OCI-LY3 (cell line): ENCODE measurements at regions not wholly inside any gene's neighbourhood (a gene's known extent, or its start where the extent isn't known, plus 50 kb on each side); places are given as distances from the start of the nearest gene placed in this dataset.

Source experiments
- EZH2phosphoT487 ChIP-seq: fragments of 200-600 bp; shearing (Covaris generic); IDR thresholded peaks from 2 replicates; pipeline ENCODE4 v1.6.1; 2018; ENCODE audit warnings: antibody characterized with exemption, mixed run types, low read depth
- TF ChIP-seq, protein P1 (sequence below): fragments of 200-600, 300-600 bp; sonication (generic); IDR thresholded peaks from 2 replicates; pipeline ENCODE4 v1.5.1; 2014; ENCODE audit warnings: antibody characterized with exemption, low read length, low read depth

DNA sequence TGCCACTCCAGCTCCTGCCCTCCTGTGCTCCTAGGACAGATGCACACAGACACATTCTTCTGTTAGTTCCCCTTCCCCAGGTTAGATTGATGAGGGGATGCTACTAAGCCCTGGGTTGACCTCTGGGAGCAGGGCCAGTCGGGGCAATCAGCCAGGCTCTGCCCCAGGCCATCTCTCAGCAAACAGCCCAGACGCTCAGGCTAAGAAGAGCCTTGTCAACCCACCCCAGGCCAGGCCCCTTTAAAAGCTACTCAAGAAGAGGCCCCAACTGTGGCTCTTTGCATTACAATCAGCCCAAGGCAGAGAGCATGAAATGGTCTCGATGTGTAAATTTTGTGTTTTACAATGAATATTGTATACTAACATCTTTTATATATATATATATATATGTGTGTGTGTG, 107.4 kb downstream of the TFAP2A start:
- no peak for TF ChIP-seq EZH2phosphoT487
- TF ChIP-seq, protein P1, sequence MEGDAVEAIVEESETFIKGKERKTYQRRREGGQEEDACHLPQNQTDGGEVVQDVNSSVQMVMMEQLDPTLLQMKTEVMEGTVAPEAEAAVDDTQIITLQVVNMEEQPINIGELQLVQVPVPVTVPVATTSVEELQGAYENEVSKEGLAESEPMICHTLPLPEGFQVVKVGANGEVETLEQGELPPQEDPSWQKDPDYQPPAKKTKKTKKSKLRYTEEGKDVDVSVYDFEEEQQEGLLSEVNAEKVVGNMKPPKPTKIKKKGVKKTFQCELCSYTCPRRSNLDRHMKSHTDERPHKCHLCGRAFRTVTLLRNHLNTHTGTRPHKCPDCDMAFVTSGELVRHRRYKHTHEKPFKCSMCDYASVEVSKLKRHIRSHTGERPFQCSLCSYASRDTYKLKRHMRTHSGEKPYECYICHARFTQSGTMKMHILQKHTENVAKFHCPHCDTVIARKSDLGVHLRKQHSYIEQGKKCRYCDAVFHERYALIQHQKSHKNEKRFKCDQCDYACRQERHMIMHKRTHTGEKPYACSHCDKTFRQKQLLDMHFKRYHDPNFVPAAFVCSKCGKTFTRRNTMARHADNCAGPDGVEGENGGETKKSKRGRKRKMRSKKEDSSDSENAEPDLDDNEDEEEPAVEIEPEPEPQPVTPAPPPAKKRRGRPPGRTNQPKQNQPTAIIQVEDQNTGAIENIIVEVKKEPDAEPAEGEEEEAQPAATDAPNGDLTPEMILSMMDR, result no peak
